H9 (cell line): ENCODE measurements at regions not wholly inside any gene's neighbourhood (a gene's known extent, or its start where the extent isn't known, plus 50 kb on each side); places are given as distances from the start of the nearest gene placed in this dataset.

ENCODE experiments used
- DNase-seq: peaks from one replicate; pipeline ENCODE4 v3.0.0-alpha.2; 2017
- H2AFZ ChIP-seq: one replicate; pipeline ENCODE4 v1.6.1; 2013; ENCODE audit warnings: mild to moderate bottlenecking, low read length, control low read depth, moderate library complexity
- H2AK5ac ChIP-seq: 2 replicates; pipeline ENCODE4 v1.6.1; 2013; ENCODE audit warnings: low read length, control low read depth, mixed read lengths; ENCODE audit not compliant: insufficient read length
- H2BK120ac ChIP-seq: one replicate; pipeline ENCODE4 v1.6.1; 2013; ENCODE audit warnings: low read depth, mild to moderate bottlenecking, low read length, control low read depth, inconsistent platforms; ENCODE audit not compliant: poor library complexity, severe bottlenecking
- H2BK12ac ChIP-seq: 2 replicates; pipeline ENCODE4 v1.6.1; 2013; ENCODE audit warnings: low read length, control low read depth, mixed read lengths, low read depth; ENCODE audit not compliant: insufficient read length
- H2BK15ac ChIP-seq: 2 replicates; pipeline ENCODE4 v1.6.1; 2013; ENCODE audit warnings: low read depth, low read length, control low read depth
- H2BK20ac ChIP-seq: one replicate; pipeline ENCODE4 v1.6.1; 2013; ENCODE audit warnings: low read depth, mild to moderate bottlenecking, low read length, control low read depth, inconsistent platforms; ENCODE audit not compliant: poor library complexity, severe bottlenecking
- H2BK5ac ChIP-seq: 2 replicates; pipeline ENCODE4 v1.6.1; 2013; ENCODE audit warnings: low read length, control low read depth, mixed read lengths; ENCODE audit not compliant: insufficient read length
- H3K14ac ChIP-seq: 2 replicates; pipeline ENCODE4 v1.6.1; 2013; ENCODE audit warnings: low read length, control low read depth; ENCODE audit not compliant: insufficient read depth
- H3K18ac ChIP-seq: 2 replicates; pipeline ENCODE4 v1.6.1; 2013; ENCODE audit warnings: low read depth, mild to moderate bottlenecking, mixed read lengths, low read length, control low read depth; ENCODE audit not compliant: insufficient read length
- H3K23ac ChIP-seq: 2 replicates; pipeline ENCODE4 v1.6.1; 2013; ENCODE audit warnings: low read length, control low read depth, mixed read lengths, low read depth; ENCODE audit not compliant: insufficient read length
- H3K23me2 ChIP-seq: 2 replicates; pipeline ENCODE4 v1.6.1; 2013; ENCODE audit warnings: low read depth, mild to moderate bottlenecking, mixed read lengths, low read length, control low read depth; ENCODE audit not compliant: insufficient read length, poor library complexity, severe bottlenecking
- H3K27ac ChIP-seq: 2 replicates; pipeline ENCODE4 v1.5.1; 2013; ENCODE audit warnings: low read length, control low read depth, mixed read lengths, low read depth; ENCODE audit not compliant: insufficient read length
- H3K27me3 ChIP-seq: 2 replicates; pipeline ENCODE4 v1.6.1; 2013; ENCODE audit warnings: low read length, control low read depth, inconsistent platforms; ENCODE audit not compliant: insufficient read depth
- H3K4ac ChIP-seq: 2 replicates; pipeline ENCODE4 v1.6.1; 2013; ENCODE audit warnings: low read depth, mild to moderate bottlenecking, control low read depth, inconsistent platforms, low read length, moderate library complexity
- H3K4me1 ChIP-seq: 2 replicates; pipeline ENCODE4 v1.6.1; 2013; ENCODE audit warnings: low read length, control low read depth, inconsistent platforms; ENCODE audit not compliant: insufficient read depth
- H3K4me2 ChIP-seq: 2 replicates; pipeline ENCODE4 v1.6.1; 2013; ENCODE audit warnings: low read length, control low read depth, mixed read lengths; ENCODE audit not compliant: insufficient read length, insufficient read depth
- H3K56ac ChIP-seq: 2 replicates; pipeline ENCODE4 v1.6.1; 2013; ENCODE audit warnings: low read depth, mild to moderate bottlenecking, mixed read lengths, low read length, control low read depth; ENCODE audit not compliant: insufficient read length
- H3K79me1 ChIP-seq: 2 replicates; pipeline ENCODE4 v1.6.1; 2013; ENCODE audit warnings: low read depth, mild to moderate bottlenecking, moderate library complexity, low read length, control low read depth, inconsistent platforms; ENCODE audit not compliant: insufficient read depth, poor library complexity, severe bottlenecking
- H3K79me2 ChIP-seq: 2 replicates; pipeline ENCODE4 v1.6.1; 2013; ENCODE audit warnings: low read length, control low read depth, inconsistent platforms; ENCODE audit not compliant: insufficient read depth
- H3K9ac ChIP-seq: 2 replicates; pipeline ENCODE4 v1.6.1; 2013; ENCODE audit warnings: low read length, control low read depth, mixed read lengths; ENCODE audit not compliant: insufficient read length; ENCODE audit errors: extremely low read depth
- H3K9me3 ChIP-seq: one replicate; pipeline ENCODE4 v1.6.1; 2013; ENCODE audit warnings: low read depth, low read length, inconsistent platforms; ENCODE audit not compliant: control insufficient read depth
- H3T11ph ChIP-seq: one replicate; pipeline ENCODE4 v1.6.1; 2013; ENCODE audit warnings: mild to moderate bottlenecking, low read length, control low read depth, inconsistent platforms
- H4K20me1 ChIP-seq: one replicate; pipeline ENCODE4 v1.6.1; 2013; ENCODE audit not compliant: control insufficient read depth, insufficient read length, insufficient read depth
- H4K5ac ChIP-seq: 2 replicates; pipeline ENCODE4 v1.6.1; 2013; ENCODE audit warnings: low read depth, mild to moderate bottlenecking, mixed read lengths, low read length, control low read depth; ENCODE audit not compliant: insufficient read length
- H4K8ac ChIP-seq: replicated peaks from 2 replicates; pipeline ENCODE4 v1.6.1; 2013; ENCODE audit warnings: low read length, control low read depth, mixed read lengths, low read depth; ENCODE audit not compliant: insufficient read length
- H4K91ac ChIP-seq: 2 replicates; pipeline ENCODE4 v1.6.1; 2013; ENCODE audit warnings: low read depth, mild to moderate bottlenecking, moderate library complexity, mixed read lengths, low read length, control low read depth; ENCODE audit not compliant: insufficient read length
- H3K27ac Mint-ChIP-seq, 3 experiments: 2 replicates in 2 of 3; 3 replicates in 1 of 3; pipeline ENCODE4 v1.8.0; 2020 to 2021; ENCODE audit warnings: mixed read lengths in 3 of 3, mild to moderate bottlenecking in 1 of 3, moderate library complexity in 1 of 3
- H3K27me3 Mint-ChIP-seq: 2 replicates; pipeline ENCODE4 v1.8.0; 2021; ENCODE audit warnings: low read depth, mild to moderate bottlenecking, moderate library complexity, mixed read lengths
- H3K36me3 Mint-ChIP-seq, 3 experiments: 2 replicates in 2 of 3; 3 replicates in 1 of 3; pipeline ENCODE4 v1.8.0; 2020 to 2021; ENCODE audit warnings: low read depth in 3 of 3, mixed read lengths in 3 of 3; ENCODE audit not compliant: insufficient read depth in 1 of 3
- H3K4me1 Mint-ChIP-seq, 2 experiments: 2 replicates each; pipeline ENCODE4 v1.8.0; 2020; ENCODE audit warnings: mixed read lengths in 2 of 2
- H3K4me3 Mint-ChIP-seq, 2 experiments: 2 replicates in 1 of 2; 3 replicates in 1 of 2; pipeline ENCODE4 v1.8.0; 2020 to 2021; ENCODE audit warnings: mild to moderate bottlenecking in 2 of 2, mixed read lengths in 2 of 2, moderate library complexity in 1 of 2
- H3K9me3 Mint-ChIP-seq, 2 experiments: 2 replicates in 1 of 2; 3 replicates in 1 of 2; pipeline ENCODE4 v1.8.0; 2020; ENCODE audit warnings: mild to moderate bottlenecking in 2 of 2, mixed read lengths in 2 of 2, moderate library complexity in 1 of 2
- CTCF ChIP-seq: fragments of 200-600 bp; sonication (generic); conservative IDR thresholded peaks from 3 replicates; pipeline ENCODE4 v1.8.0; 2021; ENCODE audit warnings: antibody characterized with exemption, mild to moderate bottlenecking
- WGBS: extraction: QIAGEN DNeasy Blood & Tissue Kit; methylation state at CpG from one replicate; pipeline ENCODE4 v1.1.7; 2013; ENCODE audit warnings: missing lambda C conversion rate, low lambda C conversion rate, mixed read lengths; ENCODE audit not compliant: insufficient read length; ENCODE audit errors: extremely low coverage; 5-methylcytosine and 5-hydroxymethylcytosine counted together

GRCh38 chr4:125527681-125528080, 212.9 kb downstream of the FAT4 start:
- Histone ChIP-seq H3K4me1 (no peaks in the 10 kb centered on the region), H2AK5ac (no peak overlapping the region), H2BK5ac (no peak overlapping the region), H3T11ph (no peak overlapping the region), H4K5ac (no peak overlapping the region), H3K9ac (no peak overlapping the region), H2BK20ac (no peak overlapping the region), H3K9me3 (no peaks in the 10 kb centered on the region), H3K4ac (no peak overlapping the region), H3K79me1 (no peaks in the 10 kb centered on the region), H4K8ac (no peak overlapping the region), H3K23me2 (no peaks in the 10 kb centered on the region), H2BK15ac (no peak overlapping the region), H2BK12ac (no peak overlapping the region), H3K14ac (no peak overlapping the region), H3K56ac (no peak overlapping the region), H3K79me2 (no peaks in the 10 kb centered on the region), H3K4me2 (no peak overlapping the region), H3K23ac (no peak overlapping the region), H3K27ac (no peak overlapping the region), H2BK120ac (no peak overlapping the region), H2AFZ (no peak overlapping the region), H4K91ac (no peak overlapping the region), H4K20me1 (no peaks in the 10 kb centered on the region), H3K18ac (no peak overlapping the region), H3K27me3 (no peaks in the 10 kb centered on the region)
- Mint-ChIP-seq H3K36me3 (no peaks in the 10 kb centered on the region), H3K9me3 (no peaks in the 10 kb centered on the region), H3K4me1 (peaks cover 4 to 5% of the 10 kb centered on the region in 2 experiments), H3K27me3 (no peaks in the 10 kb centered on the region), H3K27ac (no peak overlapping the region), H3K4me3 (no peak overlapping the region)
- TF ChIP-seq CTCF, result no peak
- WGBS, result no CpG with 5 or more reads among the region's 1 CpG
- no peak for DNase-seq
